ENCODE measurements at regions not wholly inside any gene's neighbourhood (a gene's known extent, or its start where the extent isn't known, plus 50 kb on each side); places are given as distances from the start of the nearest gene placed in this dataset.
A peak's percentile ranks its signal among the peaks of the same experiment; 100 is the strongest.

DNA sequence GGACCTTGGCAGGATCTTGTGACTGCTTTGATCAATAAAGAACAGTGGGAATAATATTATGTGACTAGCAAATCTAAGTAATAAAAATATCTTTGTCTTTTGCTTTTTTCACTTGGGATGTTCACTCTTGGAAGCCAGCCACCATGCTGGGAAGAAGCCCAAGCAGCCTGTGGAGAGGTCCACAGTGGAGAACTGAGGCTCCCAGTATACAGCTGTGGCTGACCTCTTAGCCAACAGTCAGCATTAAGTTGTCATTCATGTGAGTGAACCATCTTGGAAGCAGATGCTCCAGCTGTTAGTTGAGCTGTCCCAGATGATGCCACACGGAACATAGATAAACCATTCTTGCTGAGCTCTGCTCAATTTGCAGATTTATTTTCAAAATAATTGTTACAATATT lies 160.0 kb downstream of the OSR1 start:
- WGBS, 2 donors: 57% methylated on average over 1 of the region's 1 CpG
- Histone ChIP-seq H3K4me1 (no peaks in the 10 kb centered on the region), H3K27ac (no peak overlapping the region), H3K36me3 (no peaks in the 10 kb centered on the region), H3K9me3 (peaks cover 0 to 13% (median 0%) of the 10 kb centered on the region in 4 donors), H3K27me3 (no peaks in the 10 kb centered on the region), H3K4me3 (no peak overlapping the region)
- TF ChIP-seq EP300 (IDR thresholded peaks at IDR 0.05): no peak
- TF ChIP-seq, protein P1, sequence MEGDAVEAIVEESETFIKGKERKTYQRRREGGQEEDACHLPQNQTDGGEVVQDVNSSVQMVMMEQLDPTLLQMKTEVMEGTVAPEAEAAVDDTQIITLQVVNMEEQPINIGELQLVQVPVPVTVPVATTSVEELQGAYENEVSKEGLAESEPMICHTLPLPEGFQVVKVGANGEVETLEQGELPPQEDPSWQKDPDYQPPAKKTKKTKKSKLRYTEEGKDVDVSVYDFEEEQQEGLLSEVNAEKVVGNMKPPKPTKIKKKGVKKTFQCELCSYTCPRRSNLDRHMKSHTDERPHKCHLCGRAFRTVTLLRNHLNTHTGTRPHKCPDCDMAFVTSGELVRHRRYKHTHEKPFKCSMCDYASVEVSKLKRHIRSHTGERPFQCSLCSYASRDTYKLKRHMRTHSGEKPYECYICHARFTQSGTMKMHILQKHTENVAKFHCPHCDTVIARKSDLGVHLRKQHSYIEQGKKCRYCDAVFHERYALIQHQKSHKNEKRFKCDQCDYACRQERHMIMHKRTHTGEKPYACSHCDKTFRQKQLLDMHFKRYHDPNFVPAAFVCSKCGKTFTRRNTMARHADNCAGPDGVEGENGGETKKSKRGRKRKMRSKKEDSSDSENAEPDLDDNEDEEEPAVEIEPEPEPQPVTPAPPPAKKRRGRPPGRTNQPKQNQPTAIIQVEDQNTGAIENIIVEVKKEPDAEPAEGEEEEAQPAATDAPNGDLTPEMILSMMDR (IDR thresholded peaks at IDR 0.05): no peak
- no peak for TF ChIP-seq POLR2A (IDR thresholded peaks at IDR 0.05)
- DNase-seq (ENCODE audit: low spot score in 2 of 2): peak in 1 of 2 donors; percentile 14

DNA sequence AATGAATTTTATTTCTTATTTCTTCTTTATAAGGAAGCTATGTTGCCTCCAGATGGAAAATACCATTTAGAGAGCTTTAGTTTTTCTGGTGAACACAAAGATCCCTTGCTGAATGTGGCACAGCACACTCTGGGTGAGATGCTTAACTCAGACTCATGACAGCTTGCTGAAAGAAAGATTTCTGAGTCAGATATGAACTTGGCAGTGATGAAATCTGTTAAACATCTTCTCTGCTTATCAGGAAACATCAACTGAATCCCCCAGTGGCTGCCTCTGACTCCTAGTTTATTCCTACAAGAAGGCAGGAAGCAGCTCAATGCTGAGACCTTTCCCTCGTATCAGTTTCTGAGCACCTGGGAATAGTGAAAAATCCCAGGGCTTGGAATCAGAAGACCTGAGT lies 162.8 kb downstream of the OSR1 start:
- Histone ChIP-seq H3K9me3 (peaks cover 0 to 13% (median 0%) of the 10 kb centered on the region in 4 donors), H3K4me3 (no peak overlapping the region), H3K27ac (no peak overlapping the region), H3K27me3 (no peaks in the 10 kb centered on the region), H3K4me1 (no peaks in the 10 kb centered on the region), H3K36me3 (no peaks in the 10 kb centered on the region)
- TF ChIP-seq POLR2A (IDR thresholded peaks at IDR 0.05) (no peak), EP300 (IDR thresholded peaks at IDR 0.05) (no peak)
- TF ChIP-seq, protein P1 (IDR thresholded peaks at IDR 0.05): no peak
- 75 to 80% methylated on average over 1 of the region's 1 CpG for WGBS, 2 donors
- no peak for DNase-seq (ENCODE audit: low spot score in 2 of 2)

DNA sequence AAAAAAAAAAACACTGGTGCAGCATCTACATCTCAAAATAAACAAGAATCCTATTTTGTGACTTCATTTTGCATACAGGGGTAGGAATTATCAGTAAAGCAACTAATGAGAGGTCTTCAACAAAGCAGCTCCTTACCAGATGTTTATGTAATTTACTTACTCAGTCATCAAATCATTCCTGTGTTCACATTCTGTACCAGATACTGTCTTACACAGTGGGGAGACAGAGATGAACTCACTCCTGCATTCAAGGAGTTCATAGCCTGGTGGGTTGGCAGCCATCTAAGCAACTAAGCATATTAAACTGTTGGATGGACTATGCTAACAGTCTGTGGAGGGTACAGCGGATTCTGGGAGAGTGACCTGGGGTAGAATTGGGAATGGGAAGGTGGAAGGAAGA lies 169.0 kb downstream of the OSR1 start:
- Histone ChIP-seq H3K4me1 (no peaks in the 10 kb centered on the region), H3K27ac (no peak overlapping the region), H3K36me3 (no peaks in the 10 kb centered on the region), H3K9me3 (no peaks in the 10 kb centered on the region), H3K27me3 (no peaks in the 10 kb centered on the region), H3K4me3 (no peak overlapping the region)
- DNase-seq (ENCODE audit: low spot score in 2 of 2): no peak
- 95 to 96% methylated on average over 1 of the region's 1 CpG for WGBS, 2 donors
- TF ChIP-seq POLR2A (IDR thresholded peaks at IDR 0.05) (no peak), EP300 (IDR thresholded peaks at IDR 0.05) (no peak)
- TF ChIP-seq, protein P1 (IDR thresholded peaks at IDR 0.05): no peak

DNA sequence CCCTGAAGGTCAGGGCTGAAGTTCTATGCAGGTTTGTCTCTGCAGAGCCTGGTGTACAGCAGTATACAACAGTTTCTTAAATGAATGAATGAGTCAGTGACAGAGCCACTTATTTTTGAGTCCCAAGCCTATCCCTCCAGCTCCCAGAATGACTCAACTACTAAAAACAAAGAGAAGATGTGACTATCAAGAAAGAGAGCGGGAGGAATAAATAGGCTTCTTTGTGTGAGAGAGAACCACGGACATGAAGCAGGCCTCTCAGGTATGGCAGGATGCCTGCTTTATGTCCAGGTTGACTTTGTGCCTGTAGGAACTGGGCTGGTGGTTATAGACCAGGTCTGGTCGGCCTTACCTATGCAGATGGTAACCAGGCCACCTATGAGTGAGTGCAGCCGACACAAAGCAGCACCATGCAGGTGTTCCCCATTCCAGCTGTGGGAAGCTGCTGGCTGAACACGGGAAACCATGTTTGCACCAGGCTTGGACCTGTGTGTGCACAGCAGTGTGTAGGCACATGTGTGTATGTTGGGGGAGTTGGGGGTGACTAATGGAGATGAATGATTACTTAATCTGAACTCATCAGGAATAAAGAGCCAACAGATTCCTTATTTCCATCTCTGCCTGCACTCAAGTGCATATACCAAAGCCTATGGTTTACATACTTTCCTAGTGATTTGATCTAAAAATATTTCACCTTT lies 171.0 kb downstream of the OSR1 start:
- Histone ChIP-seq H3K36me3 (no peaks in the 10 kb centered on the region), H3K4me1 (no peaks in the 10 kb centered on the region), H3K4me3 (no peak overlapping the region), H3K27me3 (no peaks in the 10 kb centered on the region), H3K9me3 (no peaks in the 10 kb centered on the region), H3K27ac (no peak overlapping the region)
- DNase-seq (ENCODE audit: low spot score in 2 of 2): no peak
- 84 to 87% methylated on average over 5 of the region's 5 CpGs for WGBS, 2 donors
- no peak for TF ChIP-seq POLR2A (IDR thresholded peaks at IDR 0.05)
- TF ChIP-seq, protein P1 (IDR thresholded peaks at IDR 0.05): no peak
- TF ChIP-seq EP300 (IDR thresholded peaks at IDR 0.05): no peak

DNA sequence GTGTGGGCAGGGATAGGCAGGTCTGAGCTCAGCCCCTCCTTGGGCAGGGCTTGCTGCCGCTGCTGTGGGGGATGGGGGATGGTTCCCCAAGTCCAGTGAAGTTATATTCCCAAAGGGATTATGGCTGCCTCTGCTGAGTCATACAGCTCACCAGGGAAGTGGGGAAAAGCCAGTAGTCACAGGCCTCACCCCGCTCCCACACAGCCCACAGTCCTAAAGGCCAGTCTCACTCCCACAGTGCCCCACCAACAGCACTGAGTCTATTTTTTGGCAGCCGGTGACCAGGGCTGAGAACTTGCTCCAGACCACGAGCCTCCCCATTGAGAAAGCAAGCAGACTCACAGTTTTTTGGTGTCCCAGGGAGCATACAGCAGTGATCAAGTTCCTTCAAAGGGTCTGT lies 173.3 kb downstream of the OSR1 start:
- H3K27me3 ChIP-seq: no peaks in the 10 kb centered on the region
- TF ChIP-seq, protein P1 (IDR thresholded peaks at IDR 0.05): no peak
- no peak for TF ChIP-seq POLR2A (IDR thresholded peaks at IDR 0.05)
- no peak for TF ChIP-seq EP300 (IDR thresholded peaks at IDR 0.05)
- H3K27ac ChIP-seq: no peak overlapping the region
- WGBS, 2 donors: 87 to 98% methylated on average over 4 of the region's 4 CpGs
- H3K36me3 ChIP-seq: no peaks in the 10 kb centered on the region
- no peak for DNase-seq (ENCODE audit: low spot score in 2 of 2)
- no peaks in the 10 kb centered on the region for H3K4me1 ChIP-seq
- peaks cover 0 to 9% (median 3%) of the 10 kb centered on the region in 4 donors for H3K9me3 ChIP-seq
- no peak overlapping the region for H3K4me3 ChIP-seq
